ENCODE measurements at regions not wholly inside any gene's neighbourhood (a gene's known extent, or its start where the extent isn't known, plus 50 kb on each side); places are given as distances from the start of the nearest gene placed in this dataset.

DNA sequence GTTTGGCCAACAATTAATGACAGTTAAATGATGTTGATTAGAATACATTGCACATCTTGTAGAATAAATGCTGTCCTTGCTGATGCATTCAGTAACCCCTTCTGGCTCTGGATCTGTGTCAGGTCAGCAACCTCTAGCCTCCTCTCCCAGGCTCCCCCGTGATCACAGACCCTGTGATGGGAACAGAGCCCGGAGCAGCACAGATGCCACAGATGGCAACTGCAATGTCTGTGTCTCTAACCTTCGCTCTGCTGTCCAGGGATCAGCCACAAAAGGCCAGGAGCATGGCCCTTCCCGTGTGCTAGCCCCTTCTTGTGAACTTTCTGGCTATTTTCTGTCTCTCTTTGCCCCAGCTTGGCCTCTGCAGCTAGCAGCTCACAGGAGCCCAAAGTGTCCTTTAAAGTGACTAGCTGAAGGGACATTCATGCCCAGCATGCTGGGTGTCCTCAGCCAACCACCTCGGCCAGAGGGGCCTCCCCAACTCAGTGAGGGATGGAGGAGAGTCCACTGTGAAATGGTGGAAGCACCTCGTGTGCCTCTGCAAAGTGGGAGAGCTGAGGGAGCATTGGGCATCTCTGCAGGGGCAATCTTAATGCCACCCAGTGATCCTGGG, 167.0 kb upstream of the TCERG1L start:
- no peak for TF ChIP-seq CTCF (IDR thresholded peaks at IDR 0.05)

DNA sequence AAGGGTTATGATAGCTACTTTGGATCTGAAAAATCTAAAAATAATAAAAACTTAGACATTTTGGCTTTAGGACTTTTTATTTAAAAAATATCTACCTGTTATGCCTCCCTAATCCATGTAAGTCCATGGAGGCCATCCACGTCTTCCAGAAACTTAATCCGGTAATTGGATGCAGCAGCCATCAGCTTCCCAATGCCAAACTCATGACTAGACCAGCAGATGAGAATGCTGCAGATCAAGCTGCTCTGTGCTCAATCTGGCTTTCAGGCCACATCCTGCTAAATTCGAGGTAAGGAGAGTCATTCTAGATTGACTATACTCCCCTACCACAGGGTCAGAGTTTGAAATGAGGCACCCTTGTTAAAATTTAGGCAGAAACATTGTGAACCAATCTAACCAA, 168.5 kb upstream of the TCERG1L start:
- TF ChIP-seq CTCF (IDR thresholded peaks at IDR 0.05) = no peak

DNA sequence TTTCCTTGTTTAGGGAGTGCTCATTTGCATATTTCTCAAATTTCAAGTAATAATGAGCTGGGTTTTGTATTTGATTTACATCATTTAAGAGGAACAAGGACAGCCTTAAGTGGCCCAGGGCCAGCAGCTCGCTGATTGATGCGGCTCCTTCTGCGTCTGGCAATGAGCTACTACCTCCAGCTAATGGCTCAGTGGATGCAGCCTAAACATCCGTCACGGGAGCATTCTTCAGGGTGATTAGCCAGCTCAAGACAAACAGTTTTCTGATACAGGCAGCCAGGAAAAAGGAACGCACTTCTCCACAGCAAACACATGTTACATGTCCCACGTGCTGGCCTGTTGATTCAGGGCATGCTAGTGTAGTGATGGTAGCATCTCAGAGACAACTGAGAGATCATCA, 169.3 kb upstream of the TCERG1L start:
- TF ChIP-seq CTCF (IDR thresholded peaks at IDR 0.05) = no peak

GRCh38 chr10:131485732-131486131, 174.2 kb upstream of the TCERG1L start:
- no peak for TF ChIP-seq CTCF (IDR thresholded peaks at IDR 0.05)

DNA sequence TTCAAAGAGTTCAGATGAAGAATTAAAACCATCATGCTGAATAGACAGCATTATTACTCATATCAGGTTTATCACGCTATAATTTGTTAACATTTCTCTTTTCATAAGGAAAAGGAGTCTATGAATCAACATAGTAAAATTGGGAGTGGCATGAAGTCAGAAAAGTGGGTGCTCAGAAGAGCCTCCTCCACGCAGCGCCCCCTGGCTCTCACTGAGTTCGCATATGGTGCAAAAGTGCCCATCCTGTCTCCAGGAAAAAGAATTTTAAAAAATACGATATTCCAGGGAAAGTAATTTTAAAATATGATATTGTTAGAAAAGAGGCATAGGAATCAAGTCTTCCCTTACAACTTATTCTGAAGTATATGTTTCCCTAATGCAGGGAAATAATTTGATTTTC, 176.3 kb upstream of the TCERG1L start:
- TF ChIP-seq CTCF (IDR thresholded peaks at IDR 0.05) = no peak

DNA sequence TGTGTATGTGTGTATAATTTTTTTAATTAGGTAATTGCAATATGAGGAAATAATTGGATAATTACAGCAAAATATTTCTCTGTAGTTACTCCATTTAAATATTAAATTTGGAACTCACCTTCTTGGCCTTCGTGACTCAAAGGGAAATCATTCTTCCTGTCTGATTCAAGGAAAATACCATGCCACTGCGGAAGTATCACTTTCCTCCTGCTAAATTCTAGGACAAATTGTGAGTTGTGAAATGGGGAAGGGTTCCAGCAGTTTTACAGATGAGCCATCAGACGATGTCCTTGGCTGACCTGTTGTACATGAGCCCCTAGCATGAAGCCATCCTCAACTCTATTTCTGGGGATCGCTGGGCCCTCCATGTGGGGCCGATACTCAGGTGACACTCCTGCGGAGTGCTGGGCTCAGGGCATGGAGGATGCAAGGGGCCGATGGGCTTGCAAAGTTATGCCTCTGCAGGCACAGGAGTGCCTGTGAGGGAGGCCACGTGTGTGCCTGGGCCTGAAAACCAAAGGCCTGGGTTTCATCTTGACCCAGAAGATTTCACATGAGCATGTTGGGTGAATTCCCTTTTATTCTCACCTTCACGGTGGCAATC, 179.6 kb upstream of the TCERG1L start:
- TF ChIP-seq CTCF (IDR thresholded peaks at IDR 0.05) = no peak

GRCh38 chr10:131492211-131492857, 180.8 kb upstream of the TCERG1L start:
- TF ChIP-seq CTCF (IDR thresholded peaks at IDR 0.05) = no peak

Data from LNCAP (cell line).